Adrenal gland (tissue), 5 donors: ENCODE measurements at regions not wholly inside any gene's neighbourhood (a gene's known extent, or its start where the extent isn't known, plus 50 kb on each side); places are given as distances from the start of the nearest gene placed in this dataset.

Experiments
- CTCF ChIP-seq, 6 experiments: fragments of 450-650 bp in 4 of 6; fragments of 200-600 bp in 2 of 6; sonication (generic) in 1 of 6; IDR thresholded peaks; 1 replicate in 5 of 6; 2 replicates in 1 of 6; pipeline versions ENCODE4 v1.5.1 to v1.8.0; 2016 to 2021; ENCODE audit warnings: antibody characterized with exemption in 6 of 6, mild to moderate bottlenecking in 2 of 6, moderate library complexity in 1 of 6
- POLR2A ChIP-seq, 2 donors: fragments of 450-650 bp; IDR thresholded peaks; one replicate each; pipeline ENCODE4 v1.6.1; 2017; ENCODE audit warnings: antibody characterized with exemption in 2 of 2, mild to moderate bottlenecking in 2 of 2, moderate library complexity in 1 of 2
- donor health status: DM: no; HTN: no; CAD: no.

- no peak for TF ChIP-seq POLR2A (IDR thresholded peaks at IDR 0.05)
- TF ChIP-seq CTCF (IDR thresholded peaks at IDR 0.05): no peak
These were observed 152.3 kb upstream of the SMIM31 start for GRCh38 chr4:164601653-164602052.
